CMK (cell line): ENCODE measurements at regions not wholly inside any gene's neighbourhood (a gene's known extent, or its start where the extent isn't known, plus 50 kb on each side); places are given as distances from the start of the nearest gene placed in this dataset.

Source experiments
- DNase-seq: peaks from one replicate; pipeline ENCODE4 v3.0.0-alpha.2; 2010; ENCODE audit warnings: low read depth

GRCh38 chr3:194837457-194838127 lies 151.9 kb downstream of the FAM43A start:
- no peak for DNase-seq

- no peak for DNase-seq
These were observed 152.6 kb downstream of the FAM43A start for GRCh38 chr3:194838236-194838635.

- DNase-seq = no peak
These were observed 155.2 kb downstream of the FAM43A start for GRCh38 chr3:194840661-194841514.

- DNase-seq = no peak
These were observed 155.8 kb downstream of the FAM43A start for GRCh38 chr3:194841515-194841841.

GRCh38 chr3:194843556-194843955 lies 157.9 kb downstream of the FAM43A start:
- no peak for DNase-seq

GRCh38 chr3:194844046-194844445 lies 158.4 kb downstream of the FAM43A start:
- DNase-seq = no peak

- DNase-seq = no peak
These were observed 163.6 kb downstream of the FAM43A start for GRCh38 chr3:194849166-194849875.

GRCh38 chr3:194851254-194851653 lies 165.6 kb downstream of the FAM43A start:
- DNase-seq = no peak

GRCh38 chr3:194851941-194852340 lies 166.3 kb downstream of the FAM43A start:
- no peak for DNase-seq

- no peak for DNase-seq
These were observed 166.7 kb downstream of the FAM43A start for GRCh38 chr3:194852345-194852744.

GRCh38 chr3:194852831-194853508 lies 167.3 kb downstream of the FAM43A start:
- no peak for DNase-seq

- no peak for DNase-seq
These were observed 168.5 kb downstream of the FAM43A start for GRCh38 chr3:194854206-194854605.

- DNase-seq = no peak
These were observed 169.1 kb downstream of the FAM43A start for GRCh38 chr3:194854659-194855390.

GRCh38 chr3:194856296-194856695 lies 170.6 kb downstream of the FAM43A start:
- no peak for DNase-seq

GRCh38 chr3:194857469-194858113 lies 171.9 kb downstream of the FAM43A start:
- no peak for DNase-seq

- DNase-seq = no peak
These were observed 172.7 kb downstream of the FAM43A start for GRCh38 chr3:194858382-194858781.

- no peak for DNase-seq
These were observed 175.0 kb downstream of the FAM43A start for GRCh38 chr3:194860725-194861124.

- DNase-seq = no peak
These were observed 175.7 kb downstream of the FAM43A start for GRCh38 chr3:194861375-194861774.

GRCh38 chr3:194865061-194865460 lies 179.4 kb downstream of the FAM43A start:
- no peak for DNase-seq

- no peak for DNase-seq
These were observed 179.9 kb downstream of the FAM43A start for GRCh38 chr3:194865615-194866014.

- DNase-seq = no peak
These were observed 180.6 kb downstream of the FAM43A start for GRCh38 chr3:194866236-194866635.
